GM21528 (cell line): ENCODE measurements at regions not wholly inside any gene's neighbourhood (a gene's known extent, or its start where the extent isn't known, plus 50 kb on each side); places are given as distances from the start of the nearest gene placed in this dataset.

Source experiments
- ATAC-seq: cut with Tn5 transposase; IDR thresholded peaks from one replicate; pipeline ENCODE4 v1.9.1; 2021; ENCODE audit warnings: mild to moderate bottlenecking, moderate library complexity; ENCODE audit not compliant: unreplicated experiment, low FRiP score

DNA sequence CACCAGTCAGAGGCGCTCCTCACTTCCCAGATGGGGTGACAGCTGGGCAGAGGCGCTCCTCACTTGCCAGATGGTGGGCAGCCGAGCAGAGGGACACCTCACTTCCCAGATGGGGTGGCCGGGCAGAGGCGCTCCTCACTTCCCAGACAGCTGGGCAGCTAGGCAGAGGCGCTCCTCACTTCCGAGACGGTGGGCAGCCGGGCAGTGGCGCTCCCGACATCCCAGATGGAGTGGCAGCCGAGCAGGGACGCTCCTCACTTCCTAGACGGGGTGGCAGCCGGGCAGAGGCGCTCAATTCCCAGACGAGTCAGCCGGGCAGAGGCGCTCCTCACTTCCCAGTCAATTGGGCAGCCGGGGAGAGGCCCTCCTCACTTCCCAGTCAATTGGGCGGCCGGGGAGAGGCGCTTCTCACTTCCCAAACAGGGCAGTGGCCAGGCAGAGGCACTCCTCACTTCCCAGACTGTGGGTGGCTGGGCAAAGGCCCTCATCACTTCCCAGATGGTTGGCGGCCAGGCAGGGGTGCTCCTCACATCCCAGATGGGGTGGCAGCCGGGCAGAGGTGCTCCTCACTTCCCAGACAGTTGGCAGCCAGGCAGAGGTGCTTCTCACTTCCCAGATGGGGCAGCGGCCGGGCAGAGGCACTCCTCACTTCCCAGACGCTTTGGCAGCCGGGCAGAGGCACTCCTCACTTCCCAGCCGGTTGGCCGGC is 143.8 kb upstream of the ARID2 start:
- ATAC-seq, result no peak

DNA sequence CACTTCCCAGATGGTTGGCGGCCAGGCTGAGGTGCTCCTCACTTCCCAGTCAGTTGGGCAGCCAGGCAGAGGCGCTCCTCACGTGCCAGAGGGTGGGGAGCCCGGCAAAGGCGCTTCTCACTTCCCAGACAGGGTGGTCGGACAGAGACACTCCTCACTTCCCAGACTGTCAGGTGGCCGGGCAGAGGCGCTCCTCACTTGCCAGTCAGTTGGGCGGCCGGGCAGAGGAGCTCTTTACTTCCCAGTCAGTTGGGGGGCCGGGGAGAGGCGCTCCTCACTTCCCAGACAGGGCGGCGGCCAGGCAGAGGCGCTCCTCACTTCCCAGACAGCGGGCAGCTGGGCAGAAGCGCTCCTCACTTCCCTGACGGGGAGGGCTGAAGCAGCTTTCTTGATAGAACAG is 143.0 kb upstream of the ARID2 start:
- ATAC-seq, result no peak

DNA sequence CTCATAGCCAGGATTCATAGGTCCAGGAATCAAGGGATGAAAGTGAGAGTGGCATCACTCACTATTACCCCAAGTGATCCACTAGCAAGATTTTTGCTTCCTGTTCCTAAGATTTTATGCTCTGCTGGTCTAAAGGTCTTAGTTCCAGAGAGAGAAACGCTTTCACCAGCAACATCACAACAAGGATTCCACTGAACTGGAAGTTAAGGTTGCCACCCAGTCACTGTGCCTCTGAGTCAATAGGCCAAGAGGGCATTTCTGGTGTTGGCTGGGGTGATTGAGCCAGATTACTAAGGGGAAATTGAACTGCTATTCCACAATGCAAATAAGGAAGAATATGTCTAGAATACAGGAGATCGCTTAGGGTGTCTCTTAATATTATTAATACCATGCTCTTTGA is 142.5 kb upstream of the ARID2 start:
- ATAC-seq, result no peak

DNA sequence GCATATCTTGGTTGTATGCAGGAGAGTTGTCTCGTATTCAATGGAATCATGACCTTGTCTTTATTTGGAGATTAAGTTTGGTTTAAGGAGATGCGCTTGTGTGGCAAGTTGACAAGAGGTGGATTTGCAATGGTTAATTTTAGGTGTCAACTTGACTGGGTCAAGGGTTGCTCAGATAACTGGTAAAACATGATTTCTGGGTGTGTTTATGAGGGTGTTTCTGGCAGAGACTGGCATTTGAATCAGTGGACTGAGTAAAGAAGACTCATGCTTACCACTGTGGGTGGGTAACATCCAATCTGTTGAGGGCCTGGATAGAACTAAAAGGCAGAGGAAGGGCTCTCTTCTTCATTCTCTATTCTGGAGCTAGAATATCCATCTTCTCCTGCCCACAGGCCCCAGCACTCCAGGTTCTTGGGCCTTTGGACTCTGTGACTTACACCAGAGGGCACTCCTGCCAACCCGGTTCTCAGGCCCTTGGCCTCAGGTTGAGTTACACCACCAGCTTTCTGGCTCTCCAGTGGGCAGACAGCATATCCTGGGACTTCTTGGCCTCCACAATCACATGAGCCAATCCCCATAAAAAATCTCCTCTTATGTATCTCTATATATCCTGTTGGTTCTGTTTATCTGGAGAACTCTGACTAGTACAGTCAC is 141.5 kb upstream of the ARID2 start:
- ATAC-seq, result no peak

DNA sequence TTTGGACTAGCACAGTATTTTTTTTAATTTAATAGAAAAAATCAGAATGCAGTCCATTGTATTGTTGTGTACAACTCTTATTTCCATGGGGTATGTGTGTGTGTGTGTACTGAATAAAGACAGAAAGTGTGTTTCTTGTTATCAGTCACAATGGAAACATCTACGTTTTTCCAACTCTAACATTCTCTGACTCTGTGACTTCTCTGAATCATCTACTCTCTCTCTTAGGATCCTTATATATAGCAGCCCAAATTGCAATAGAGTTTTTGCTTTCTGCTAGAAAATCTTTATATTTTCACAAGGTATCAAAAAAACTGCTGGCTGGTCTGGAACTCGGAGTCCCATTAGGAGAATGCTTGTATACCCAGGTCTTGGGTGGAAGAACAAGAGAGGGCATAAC is 138.9 kb upstream of the ARID2 start:
- ATAC-seq, result no peak

DNA sequence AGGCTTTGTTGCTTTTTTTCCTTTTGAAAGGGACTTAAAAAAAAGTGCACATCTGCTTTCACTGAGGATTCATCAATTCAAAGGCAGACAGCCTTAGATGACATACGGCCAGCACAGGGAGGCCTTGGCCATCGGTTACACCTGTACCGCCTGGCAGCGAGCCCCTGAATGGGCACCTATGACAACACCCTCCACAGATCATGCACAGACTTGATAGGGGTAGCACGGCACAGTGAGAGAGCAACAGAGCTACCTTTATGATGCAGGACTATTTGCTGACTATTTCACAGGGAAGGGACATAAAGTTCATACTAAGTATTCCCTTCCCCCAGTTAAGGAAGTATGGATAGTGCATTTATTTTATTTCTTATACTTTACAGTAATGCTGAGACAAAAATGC is 137.9 kb upstream of the ARID2 start:
- no peak for ATAC-seq

DNA sequence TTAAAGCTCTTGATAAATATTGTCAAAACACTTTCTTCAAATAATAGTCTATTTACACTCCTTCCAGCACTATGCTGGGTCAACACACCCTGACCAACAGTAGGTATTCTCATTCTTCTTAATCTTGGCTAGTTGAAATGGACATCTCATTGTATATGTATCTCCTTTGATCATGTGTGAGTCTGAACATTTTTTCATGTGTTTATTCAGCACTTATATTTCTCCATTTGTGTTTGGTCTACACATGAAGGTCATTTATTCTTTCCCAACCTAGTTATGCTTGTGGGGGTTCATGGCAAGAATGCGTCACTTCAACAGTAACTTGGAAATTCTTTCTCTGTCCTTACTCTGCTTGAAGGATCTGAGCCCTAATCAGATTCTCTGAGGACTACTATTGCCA is 133.1 kb upstream of the ARID2 start:
- ATAC-seq, result no peak

DNA sequence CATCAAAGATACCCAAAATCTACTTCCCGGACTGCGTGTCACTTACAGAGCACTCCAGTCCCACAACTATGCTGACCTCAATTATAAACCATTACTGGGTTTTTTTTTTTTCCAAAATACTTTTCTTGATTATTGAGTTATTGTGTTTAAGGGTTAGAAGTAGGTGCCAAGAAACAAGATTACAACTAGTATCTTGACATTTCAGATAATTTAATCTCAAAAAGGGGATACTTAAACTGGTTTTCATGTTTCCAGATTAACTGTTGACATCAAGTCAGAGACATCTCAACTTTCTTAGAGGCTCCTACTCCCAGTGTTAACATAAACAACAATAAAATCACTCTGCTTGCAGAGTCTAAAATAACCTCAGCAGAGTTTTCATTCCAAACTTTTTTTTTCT is 131.2 kb upstream of the ARID2 start:
- ATAC-seq, result no peak

DNA sequence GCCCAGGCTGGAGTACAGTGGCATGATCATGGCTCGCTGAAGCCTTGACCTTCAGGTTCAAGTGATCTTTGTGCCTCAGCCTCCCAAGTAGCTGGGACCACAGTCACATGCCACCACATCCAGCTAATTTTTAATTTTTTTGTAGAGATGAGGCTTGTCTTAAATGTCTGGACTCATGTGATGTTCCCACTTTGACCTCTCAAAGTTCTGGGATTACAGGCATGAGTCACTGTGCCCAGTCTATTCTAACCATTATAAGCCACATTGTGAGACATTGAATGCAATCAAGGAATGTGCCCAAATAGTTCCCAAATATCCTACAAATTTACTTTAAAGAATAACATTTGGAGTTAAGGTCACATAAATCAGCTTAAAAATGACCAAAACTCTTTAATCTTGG is 130.7 kb upstream of the ARID2 start:
- no peak for ATAC-seq

DNA sequence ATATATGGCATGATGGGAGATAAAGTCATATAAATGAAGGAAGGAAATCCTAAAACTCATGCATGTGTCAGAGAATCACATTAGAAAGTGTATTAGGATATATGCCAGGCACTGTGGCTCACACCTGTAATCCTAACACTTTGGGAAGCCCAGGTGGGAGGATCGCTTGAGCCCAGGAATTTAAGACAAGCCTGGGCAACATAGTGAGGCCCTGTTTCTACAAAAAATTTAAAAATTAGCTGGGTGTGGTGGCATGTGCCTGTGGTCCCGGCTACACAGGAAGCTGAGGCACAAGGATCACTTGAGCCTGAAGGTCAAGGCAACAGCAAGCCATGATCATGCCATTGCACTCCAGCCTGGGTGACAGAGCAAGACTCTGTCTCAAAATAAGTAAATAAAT is 130.3 kb upstream of the ARID2 start:
- ATAC-seq, result no peak

DNA sequence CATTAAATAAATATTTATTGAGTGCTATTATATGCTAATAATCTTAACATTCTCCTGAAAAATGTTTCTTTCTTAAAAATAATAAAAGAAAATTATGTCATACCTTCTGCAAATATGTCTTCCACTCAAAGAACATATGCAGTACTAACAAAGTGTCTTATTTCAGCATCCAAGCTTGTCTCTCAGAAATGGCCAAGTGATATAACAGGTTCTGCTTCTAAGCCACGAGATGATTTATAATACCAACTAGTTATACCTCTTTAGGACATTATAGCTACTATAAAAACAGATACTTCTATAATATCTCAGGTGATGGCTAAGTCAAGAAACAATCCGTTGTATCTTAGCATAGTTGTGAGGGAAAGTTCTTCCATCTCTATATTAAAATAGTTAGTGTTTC is 128.1 kb upstream of the ARID2 start:
- ATAC-seq, result no peak

DNA sequence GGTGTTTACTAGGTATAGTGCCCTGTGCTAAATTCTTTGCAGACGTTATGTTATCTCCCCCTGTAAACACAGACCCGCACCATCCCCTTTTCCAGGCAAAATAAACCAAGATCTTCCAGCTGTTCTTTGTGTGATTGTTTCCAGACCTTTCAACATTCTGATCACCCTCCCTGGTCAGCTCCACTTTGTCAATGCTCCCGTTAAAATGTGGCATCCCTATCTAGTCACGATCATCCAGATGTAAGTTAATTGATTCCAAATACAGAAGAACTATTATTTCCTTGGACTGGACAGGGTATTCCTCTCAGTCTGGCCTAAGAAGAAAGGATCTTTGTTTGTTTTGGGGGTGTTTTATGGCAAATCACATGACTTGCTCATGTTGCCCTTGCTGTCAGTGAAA is 127.6 kb upstream of the ARID2 start:
- ATAC-seq, result no peak

DNA sequence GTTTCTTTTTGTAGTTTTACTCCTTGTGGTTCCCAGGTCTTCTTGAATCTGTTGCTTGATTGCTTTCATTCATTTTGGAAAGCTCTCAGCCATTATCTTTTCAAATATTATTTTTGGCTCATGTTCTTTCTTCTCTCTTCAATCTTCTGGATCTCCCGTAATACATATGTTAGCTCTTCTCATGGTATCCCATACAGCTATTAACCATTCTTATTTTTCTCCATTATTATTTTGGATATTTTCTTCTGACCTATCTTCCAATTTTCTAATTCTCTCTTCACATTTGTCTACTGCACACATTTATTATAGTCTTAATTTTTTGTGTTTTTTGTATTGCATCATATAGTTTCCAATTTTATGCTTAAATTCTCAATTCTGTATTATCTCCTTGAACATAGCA is 123.9 kb upstream of the ARID2 start:
- ATAC-seq, result no peak

DNA sequence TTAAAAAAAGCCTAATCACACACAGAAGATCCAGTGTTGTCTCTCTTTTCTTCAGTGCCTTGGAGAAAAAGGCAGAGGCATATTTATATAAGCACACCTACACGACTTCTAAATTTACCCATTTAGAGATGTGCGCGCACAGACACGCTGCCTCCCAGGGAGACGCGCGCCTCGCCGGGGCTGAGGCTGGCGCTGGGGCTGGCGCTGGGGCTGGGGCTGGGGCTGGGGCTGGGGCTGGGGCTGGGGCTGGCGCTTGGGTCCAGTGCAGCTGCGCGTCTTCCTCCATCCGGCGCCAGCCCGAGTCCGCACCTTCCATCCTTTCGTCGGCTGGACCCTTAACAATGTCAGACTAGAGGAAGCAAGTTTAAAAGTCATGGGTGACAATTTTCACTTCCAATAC is 118.4 kb upstream of the ARID2 start:
- no peak for ATAC-seq

DNA sequence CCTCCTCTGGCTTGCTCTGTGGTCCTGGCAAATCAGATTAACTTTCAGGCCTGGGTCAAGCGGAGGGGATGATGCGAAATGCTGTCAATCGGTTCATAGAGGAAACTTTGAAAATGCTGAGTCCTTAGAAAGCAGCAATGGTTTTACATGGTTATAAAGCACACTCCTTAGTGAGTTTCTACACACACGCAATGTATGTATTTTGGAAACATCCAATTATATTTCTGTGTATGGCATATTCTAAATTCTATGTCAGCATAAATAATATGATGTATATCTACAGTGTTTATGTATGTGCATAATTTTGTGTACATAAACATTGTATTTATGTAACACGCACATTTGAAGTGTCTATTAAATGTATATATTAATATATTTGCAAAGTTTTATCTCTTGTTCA is 118.0 kb upstream of the ARID2 start:
- no peak for ATAC-seq

DNA sequence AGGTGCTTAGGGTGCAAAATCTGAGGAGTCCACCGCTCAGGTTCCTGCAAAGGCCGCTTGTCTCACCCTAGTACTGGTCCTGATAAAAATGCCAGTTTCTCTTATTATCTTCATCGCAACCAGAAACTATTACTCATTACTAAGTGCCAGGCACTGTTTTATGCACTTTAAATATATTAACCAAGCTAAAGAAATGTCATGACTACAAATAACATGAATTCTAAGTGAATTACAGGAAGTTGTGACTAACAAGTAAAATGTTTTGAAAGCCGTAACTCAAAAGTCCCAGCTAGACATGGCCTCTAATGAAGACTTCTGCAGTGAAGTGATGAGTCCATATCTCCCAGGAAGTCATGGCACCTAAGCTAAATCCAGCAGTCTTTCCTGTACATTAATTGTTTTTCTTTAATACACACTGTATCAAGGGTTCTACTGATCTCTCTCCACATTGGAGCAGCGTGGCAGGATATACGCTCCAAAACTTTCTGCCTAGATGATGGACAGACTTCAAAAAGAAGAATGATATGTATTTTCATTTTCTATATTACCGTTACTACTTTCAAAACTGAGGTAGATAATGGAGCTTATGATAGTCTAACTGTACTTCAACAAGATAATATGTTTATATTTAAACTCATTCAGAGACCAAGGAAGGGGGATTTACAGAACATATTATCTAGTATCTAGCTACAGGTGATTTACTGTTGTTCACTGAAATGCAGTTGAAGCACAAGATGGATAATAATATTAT is 117.3 kb upstream of the ARID2 start:
- no peak for ATAC-seq

DNA sequence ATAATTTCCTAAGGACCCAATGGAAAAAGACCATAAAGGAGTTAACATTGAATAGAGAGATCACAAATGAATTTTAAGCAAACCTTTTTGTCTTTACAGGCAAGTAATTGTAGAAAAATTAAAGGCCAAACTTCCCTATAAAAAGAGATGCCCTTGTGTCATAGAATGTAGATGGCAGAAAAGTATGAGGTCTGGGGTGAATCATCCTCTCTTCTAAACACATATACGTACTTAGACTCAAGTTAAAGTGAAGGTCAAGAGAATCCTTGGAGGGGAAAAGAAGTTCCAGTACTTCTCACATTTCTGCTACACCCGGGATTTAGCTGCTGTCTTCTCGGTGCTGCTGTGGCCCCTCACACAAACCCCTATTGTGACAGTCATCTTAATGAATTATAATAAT is 116.2 kb upstream of the ARID2 start:
- ATAC-seq, result no peak

DNA sequence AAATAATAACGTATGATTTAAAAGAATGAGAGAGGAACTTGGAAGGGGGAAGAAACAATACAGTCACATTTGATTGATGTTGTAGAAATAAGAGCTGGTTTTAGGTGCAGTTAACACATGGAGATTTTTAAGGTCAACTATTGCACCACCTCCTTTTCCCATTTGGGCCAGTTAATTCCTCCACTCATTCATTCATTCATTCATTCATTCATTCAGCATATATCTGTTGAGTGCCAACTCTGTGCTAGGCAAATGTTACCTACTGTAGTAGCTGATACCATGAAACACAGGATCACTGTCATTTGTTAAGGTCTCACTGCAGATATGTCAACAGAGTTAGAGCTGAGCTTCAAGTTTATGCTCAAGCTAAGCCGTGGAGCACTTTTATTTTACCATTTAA is 115.7 kb upstream of the ARID2 start:
- no peak for ATAC-seq

DNA sequence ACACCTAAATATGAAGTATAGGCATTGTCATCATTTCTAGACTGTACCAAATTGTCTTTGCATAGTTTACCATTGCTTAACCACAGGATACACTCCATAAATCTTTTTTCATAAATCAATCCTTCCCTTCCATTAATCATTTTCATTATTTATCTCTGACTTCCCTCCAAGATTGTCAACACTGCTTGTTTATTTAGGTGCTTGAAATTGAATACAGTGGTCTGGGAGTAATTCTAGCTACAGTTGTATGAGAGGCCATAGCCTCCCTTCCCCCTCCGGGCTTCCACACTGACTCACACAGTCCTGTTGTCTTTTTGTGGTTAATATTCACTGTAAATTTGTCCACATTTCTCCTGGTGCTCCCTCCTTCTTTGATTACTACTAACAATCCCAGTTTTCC is 114.2 kb upstream of the ARID2 start:
- no peak for ATAC-seq

DNA sequence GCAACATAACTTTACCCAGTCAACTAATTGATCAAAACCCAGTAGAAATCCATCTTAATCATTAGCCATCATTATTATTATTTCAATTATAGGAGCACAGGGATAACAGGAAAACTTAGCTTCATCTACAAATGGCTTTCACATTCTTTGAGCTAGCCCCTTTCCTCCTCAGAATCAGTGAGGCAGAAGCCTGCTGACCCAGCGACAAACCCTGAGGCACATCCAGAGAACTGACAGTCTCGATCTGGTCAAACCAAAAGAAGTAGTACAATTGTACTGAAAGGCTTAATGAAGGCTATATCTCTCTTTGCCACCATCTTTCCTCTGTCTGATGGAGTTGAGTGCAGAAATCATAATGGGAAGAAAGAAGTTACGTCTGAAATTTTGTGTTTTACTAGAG is 109.8 kb upstream of the ARID2 start:
- no peak for ATAC-seq

DNA sequence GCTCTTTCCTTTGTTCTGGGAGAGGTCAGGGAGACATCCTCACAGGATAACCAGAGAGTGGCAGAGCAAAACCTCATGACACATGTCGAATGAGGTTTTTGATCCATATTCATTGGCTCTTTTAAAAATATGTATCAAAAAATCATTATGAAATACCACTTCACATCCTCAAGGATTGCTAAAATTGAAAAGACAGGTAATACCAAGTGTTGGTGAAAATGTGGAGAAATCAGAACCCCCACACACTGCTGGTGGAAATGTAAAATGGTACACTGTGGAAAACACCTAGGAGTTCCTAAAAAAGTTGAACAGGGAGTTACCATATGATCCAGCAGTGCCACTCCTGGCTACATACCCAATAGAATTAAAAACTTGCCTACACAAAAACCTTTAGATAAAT is 107.8 kb upstream of the ARID2 start:
- no peak for ATAC-seq
